HEK293T (cell line): ENCODE measurements at regions not wholly inside any gene's neighbourhood (a gene's known extent, or its start where the extent isn't known, plus 50 kb on each side); places are given as distances from the start of the nearest gene placed in this dataset.
"Not testable (repeated sequence)": the region's sequence is repeated elsewhere in the genome, so short reads cannot be mapped to it uniquely, and the experiment has no call there.

ENCODE experiments used
- CTCF ChIA-PET: fragments of 350-600 bp; formaldehyde crosslinking; extraction: SDS; loops from one replicate; lab custom pipeline; 2021; ENCODE audit warnings: antibody characterized with exemption, inconsistent platforms; lab: Yijun Ruan, JAX
- POLR2A ChIA-PET: fragments of 350-600 bp; formaldehyde crosslinking; extraction: SDS; loops from one replicate; lab custom pipeline; 2020; ENCODE audit warnings: antibody characterized with exemption, inconsistent platforms; lab: Yijun Ruan, JAX
- DNase-seq: peaks from one replicate; pipeline ENCODE4 v3.0.0; 2012; ENCODE audit warnings: mixed read lengths; ENCODE audit errors: extremely low spot score
- ARNT ChIP-seq: fragments of 450-650 bp; IDR thresholded peaks from 2 replicates; pipeline ENCODE4 v1.6.1; 2017; ENCODE audit warnings: mild to moderate bottlenecking
- BHLHE40 ChIP-seq: fragments of 450-650 bp; IDR thresholded peaks from 2 replicates; pipeline ENCODE4 v1.6.1; 2016; ENCODE audit warnings: mild to moderate bottlenecking, moderate library complexity, borderline replicate concordance
- CTBP1 ChIP-seq: fragments of 450-650 bp; IDR thresholded peaks from 2 replicates; pipeline ENCODE4 v1.6.1; 2016; ENCODE audit warnings: borderline replicate concordance
- ELF4 ChIP-seq: fragments of 450-650 bp; IDR thresholded peaks from 2 replicates; pipeline ENCODE4 v1.6.1; 2017; ENCODE audit warnings: antibody characterized with exemption
- FOXA1 ChIP-seq: fragments of 450-650 bp; IDR thresholded peaks from 2 replicates; pipeline ENCODE4 v1.6.1; 2016; ENCODE audit warnings: mild to moderate bottlenecking
- FOXK2 ChIP-seq: fragments of 450-650 bp; IDR thresholded peaks from 2 replicates; pipeline ENCODE4 v1.6.1; 2016; ENCODE audit warnings: mild to moderate bottlenecking
- FOXM1 ChIP-seq: fragments of 450-650 bp; IDR thresholded peaks from 2 replicates; pipeline ENCODE4 v1.6.1; 2017; ENCODE audit warnings: mild to moderate bottlenecking, borderline replicate concordance
- HDGF ChIP-seq: fragments of 450-650 bp; IDR thresholded peaks from 2 replicates; pipeline ENCODE4 v1.6.1; 2017; ENCODE audit warnings: antibody characterized with exemption, borderline replicate concordance
- L3MBTL2 ChIP-seq: fragments of 450-650 bp; conservative IDR thresholded peaks from 2 replicates; pipeline ENCODE4 v1.6.1; 2016; ENCODE audit warnings: mild to moderate bottlenecking
- LEF1 ChIP-seq: fragments of 450-650 bp; IDR thresholded peaks from 2 replicates; pipeline ENCODE4 v1.6.1; 2017; ENCODE audit warnings: mild to moderate bottlenecking, borderline replicate concordance
- NFRKB ChIP-seq: fragments of 450-650 bp; IDR thresholded peaks from 2 replicates; pipeline ENCODE4 v1.6.1; 2016; ENCODE audit warnings: mild to moderate bottlenecking, moderate library complexity
- PKNOX1 ChIP-seq: fragments of 450-650 bp; IDR thresholded peaks from 2 replicates; pipeline ENCODE4 v1.6.1; 2016
- SP1 ChIP-seq: fragments of 450-650 bp; IDR thresholded peaks from 2 replicates; pipeline ENCODE4 v1.6.1; 2017
- SUZ12 ChIP-seq: fragments of 450-650 bp; IDR thresholded peaks from 2 replicates; pipeline ENCODE4 v1.6.1; 2016; ENCODE audit warnings: mild to moderate bottlenecking
- TARDBP ChIP-seq: fragments of 450-650 bp; IDR thresholded peaks from 2 replicates; pipeline ENCODE4 v1.6.1; 2016
- ZNF384 ChIP-seq: fragments of 450-650 bp; IDR thresholded peaks from 2 replicates; pipeline ENCODE4 v1.6.1; 2016

GRCh38 chr12:128021561-128021960, 245.4 kb upstream of the TMEM132C start:
- DNase-seq, result no peak
- CTCF ChIA-PET, result no interaction called here
- TF ChIP-seq LEF1, result no peak
- no peak for TF ChIP-seq ELF4
- no peak for TF ChIP-seq PKNOX1
- TF ChIP-seq NFRKB, result no peak
- no peak for TF ChIP-seq HDGF
- no peak for TF ChIP-seq FOXM1
- TF ChIP-seq BHLHE40, result no peak
- no peak for TF ChIP-seq FOXA1
- no peak for TF ChIP-seq SUZ12
- no peak for TF ChIP-seq FOXK2
- TF ChIP-seq ARNT, result no peak
- POLR2A ChIA-PET, result no interaction called here

GRCh38 chr12:128025589-128026245, 241.3 kb upstream of the TMEM132C start:
- no peak for DNase-seq
- TF ChIP-seq L3MBTL2, result no peak
- TF ChIP-seq SP1, result no peak
- no peak for TF ChIP-seq PKNOX1
- no peak for TF ChIP-seq FOXA1
- TF ChIP-seq HDGF, result no peak
- TF ChIP-seq TARDBP, result no peak
- no peak for TF ChIP-seq ARNT
- TF ChIP-seq BHLHE40, result no peak
- TF ChIP-seq CTBP1, result no peak
- no peak for TF ChIP-seq SUZ12
- no peak for TF ChIP-seq NFRKB
- no peak for TF ChIP-seq ELF4
- TF ChIP-seq FOXM1, result no peak
- TF ChIP-seq LEF1, result no peak
- TF ChIP-seq FOXK2, result no peak
- no peak for TF ChIP-seq ZNF384
- POLR2A ChIA-PET, result no interaction called here
- CTCF ChIA-PET, result no interaction called here

GRCh38 chr12:128026696-128027574, 240.0 kb upstream of the TMEM132C start:
- POLR2A ChIA-PET, result no interaction called here
- no peak for TF ChIP-seq HDGF
- TF ChIP-seq LEF1, result no peak
- TF ChIP-seq BHLHE40, result no peak
- no peak for TF ChIP-seq FOXK2
- no peak for TF ChIP-seq FOXM1
- no peak for TF ChIP-seq CTBP1
- TF ChIP-seq PKNOX1, result no peak
- TF ChIP-seq SP1, result no peak
- TF ChIP-seq ARNT, result no peak
- no peak for TF ChIP-seq TARDBP
- TF ChIP-seq FOXA1, result no peak
- no peak for TF ChIP-seq SUZ12
- TF ChIP-seq ZNF384, result no peak
- CTCF ChIA-PET, result no interaction called here
- no peak for DNase-seq

GRCh38 chr12:128033473-128033872, 233.5 kb upstream of the TMEM132C start:
- DNase-seq, result no peak
- CTCF ChIA-PET, result no interaction called here
- no peak for TF ChIP-seq ZNF384
- no peak for TF ChIP-seq NFRKB
- TF ChIP-seq CTBP1, result no peak
- no peak for TF ChIP-seq ARNT
- TF ChIP-seq LEF1, result no peak
- TF ChIP-seq PKNOX1, result no peak
- TF ChIP-seq L3MBTL2, result no peak
- TF ChIP-seq BHLHE40, result no peak
- no peak for TF ChIP-seq FOXA1
- no peak for TF ChIP-seq FOXM1
- no peak for TF ChIP-seq HDGF
- no peak for TF ChIP-seq ELF4
- no peak for TF ChIP-seq SP1
- no peak for TF ChIP-seq FOXK2
- no peak for TF ChIP-seq SUZ12
- TF ChIP-seq TARDBP, result no peak
- POLR2A ChIA-PET, result no interaction called here

GRCh38 chr12:128040971-128041370, 226.0 kb upstream of the TMEM132C start:
- no peak for DNase-seq
- CTCF ChIA-PET, result no interaction called here
- POLR2A ChIA-PET, result no interaction called here
- TF ChIP-seq BHLHE40 (no peak), SUZ12 (no peak), ELF4 (no peak), TARDBP (no peak), CTBP1 (no peak), ARNT (no peak), SP1 (no peak), FOXK2 (no peak), ZNF384 (no peak)

GRCh38 chr12:128042283-128042682, 224.7 kb upstream of the TMEM132C start:
- CTCF ChIA-PET, DNase-seq, POLR2A ChIA-PET: not testable (repeated sequence)
